G401 (cell line): ENCODE measurements at regions not wholly inside any gene's neighbourhood (a gene's known extent, or its start where the extent isn't known, plus 50 kb on each side); places are given as distances from the start of the nearest gene placed in this dataset.

Source experiments
- DNase-seq: peaks from one replicate; pipeline ENCODE4 v3.0.0-alpha.2; 2015; ENCODE audit warnings: low spot score
- in situ Hi-C: cut with HindIII; loops from 2 replicates; pipeline ENCODE4 v1.10.0; 2016; ENCODE audit warnings: low sequenced_read_pairs, mixed read lengths

GRCh38 chr14:89012282-89013097, 188.0 kb downstream of the TTC8 start:
- in situ Hi-C loops, result no loop called here

GRCh38 chr14:89013098-89013504, 188.7 kb downstream of the TTC8 start:
- in situ Hi-C loops, result no loop called here

More at GRCh38 chr14:89012282-89013097, 188.0 kb downstream of the TTC8 start:
- no peak for DNase-seq

DNA sequence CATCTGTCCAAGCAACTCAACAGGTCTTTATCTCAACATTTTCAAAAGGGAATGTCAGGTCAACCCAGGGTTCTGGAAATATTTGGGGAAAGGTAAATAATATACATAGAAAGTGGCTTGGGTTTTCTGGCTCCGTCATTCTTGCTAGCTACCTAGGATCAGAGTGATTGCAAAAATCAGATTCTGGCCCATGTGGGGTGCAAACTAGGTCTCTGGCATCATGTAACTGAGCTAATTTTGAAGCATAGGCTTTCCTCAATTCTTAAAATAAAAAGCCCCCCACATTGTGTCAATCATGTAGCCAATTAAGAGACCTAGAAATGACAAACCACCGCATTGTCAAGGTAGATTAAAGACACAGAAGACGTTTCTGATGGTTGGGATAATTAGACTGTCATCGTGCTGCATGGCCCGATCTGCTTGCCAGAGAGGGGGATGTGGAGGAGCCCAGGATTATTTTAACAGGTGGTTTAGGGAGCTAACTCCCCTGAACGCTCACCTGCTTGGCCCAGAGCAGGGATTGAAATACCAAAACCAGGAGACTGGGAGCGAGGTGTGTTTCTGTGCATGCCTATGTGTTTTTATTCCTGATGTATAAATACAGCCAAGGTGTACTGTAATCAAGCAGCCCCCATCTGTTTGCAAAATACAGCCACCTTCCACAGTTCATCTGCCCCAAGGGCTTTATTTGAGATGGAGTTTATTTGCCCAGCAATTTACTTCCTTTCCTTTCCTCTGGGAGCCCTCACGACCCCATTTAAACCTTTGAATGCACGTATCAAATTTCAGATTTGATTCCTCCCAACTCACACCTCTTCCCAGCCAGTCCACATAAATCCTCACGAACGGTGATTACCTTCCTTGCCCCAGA, 189.5 kb downstream of the TTC8 start:
- in situ Hi-C loops, result no loop called here
- DNase-seq, result no peak

More at GRCh38 chr14:89013098-89013504, 188.7 kb downstream of the TTC8 start:
- no peak for DNase-seq

- no peak for DNase-seq
- in situ Hi-C loops, result no loop called here
Measured at GRCh38 chr14:89014569-89014850, 190.1 kb downstream of the TTC8 start.

DNA sequence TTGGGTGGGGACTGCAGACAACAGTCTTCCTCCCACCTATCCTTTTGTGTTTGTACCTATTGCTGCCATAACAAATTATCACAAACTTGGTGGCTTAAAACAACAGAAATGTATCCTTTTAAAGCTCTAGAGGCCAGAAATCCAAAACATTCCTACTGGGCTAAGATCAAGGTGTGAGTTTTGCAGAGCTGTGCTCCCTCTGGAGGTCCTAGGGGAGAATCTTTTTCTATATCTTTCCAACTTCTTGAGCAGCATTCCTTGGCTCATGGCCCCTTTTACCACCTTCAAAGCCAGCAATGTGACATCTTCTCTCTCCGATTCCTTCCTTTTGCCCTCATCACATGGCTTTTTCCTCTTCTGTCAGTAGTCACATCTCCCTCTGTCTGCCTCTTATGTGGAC, 190.6 kb downstream of the TTC8 start:
- in situ Hi-C loops, result no loop called here
- DNase-seq, result no peak

DNA sequence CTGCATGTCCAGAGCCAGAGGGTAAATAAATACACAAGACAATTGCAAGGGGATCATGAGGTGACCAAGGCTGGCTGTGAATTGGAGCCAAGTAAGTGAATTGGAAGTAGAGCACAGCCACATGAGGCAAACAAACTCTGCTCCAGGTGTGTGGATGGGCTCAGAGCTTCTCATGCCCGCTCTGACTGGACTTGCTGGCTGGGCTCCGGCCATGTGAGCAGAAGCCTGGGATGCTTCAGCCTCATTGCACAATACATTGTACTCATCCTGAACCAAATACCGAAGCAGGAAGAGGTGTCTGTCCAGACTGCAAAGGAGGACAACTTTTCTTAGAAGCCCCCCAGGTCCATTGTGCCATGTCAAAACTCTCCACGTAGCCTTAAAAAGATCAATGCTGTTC, 193.0 kb downstream of the TTC8 start:
- in situ Hi-C loops, result no loop called here
- no peak for DNase-seq

DNA sequence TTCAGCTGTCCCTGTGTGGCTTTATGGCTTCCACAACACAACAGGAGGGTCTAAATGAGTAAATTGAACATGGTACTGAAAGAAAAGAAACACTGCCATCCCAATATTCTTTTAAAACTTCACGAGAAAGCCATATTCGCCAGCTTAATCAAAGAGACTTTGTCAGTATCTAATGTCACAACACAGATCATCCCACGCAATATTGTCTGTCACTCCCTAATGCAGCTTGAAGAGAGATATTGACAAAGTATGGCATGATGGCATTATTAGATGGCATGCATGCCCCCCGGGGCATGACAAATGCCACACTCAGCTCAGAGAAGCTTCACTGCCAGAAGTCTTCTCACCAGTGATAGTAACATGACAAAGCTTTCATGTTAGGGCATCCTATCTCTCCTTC, 197.8 kb downstream of the TTC8 start:
- in situ Hi-C loops, result no loop called here
- DNase-seq, result no peak

- in situ Hi-C loops, result no loop called here
Measured at GRCh38 chr14:89024691-89025090, 200.2 kb downstream of the TTC8 start.

DNA sequence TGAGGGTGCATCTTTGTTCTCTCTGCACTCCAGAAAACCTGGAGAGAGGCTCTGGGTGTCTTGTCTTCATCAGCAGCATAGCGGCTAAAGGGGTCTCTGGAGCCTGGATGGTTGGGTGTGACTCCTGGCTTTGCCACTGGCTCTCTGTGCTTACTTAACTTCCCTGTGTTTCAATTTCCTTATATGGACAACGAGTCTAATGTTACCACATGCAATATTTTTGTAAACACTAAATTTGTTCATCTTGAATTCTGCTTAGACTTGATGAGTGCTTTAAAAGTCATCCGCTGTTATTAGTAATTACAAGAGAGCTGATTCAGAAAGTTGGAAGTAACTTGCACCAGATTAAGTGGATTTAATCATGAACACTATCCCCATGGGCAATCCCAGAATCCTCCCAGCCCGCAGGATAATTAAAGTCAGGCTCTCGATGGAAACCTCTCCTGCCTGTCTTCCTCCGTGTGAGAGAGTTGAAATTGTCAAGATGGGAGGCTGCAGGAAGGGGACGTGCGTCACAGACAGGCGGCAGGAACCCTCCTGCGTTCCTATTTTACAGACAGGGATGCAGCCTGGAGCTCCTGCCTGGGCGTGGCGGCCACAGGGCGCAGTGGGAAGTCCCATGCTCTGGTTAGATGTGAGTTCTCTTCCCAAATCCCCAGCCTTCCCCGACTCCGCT, 201.2 kb downstream of the TTC8 start:
- DNase-seq, result no peak
- in situ Hi-C loops, result no loop called here

More at GRCh38 chr14:89024691-89025090, 200.2 kb downstream of the TTC8 start:
- no peak for DNase-seq

DNA sequence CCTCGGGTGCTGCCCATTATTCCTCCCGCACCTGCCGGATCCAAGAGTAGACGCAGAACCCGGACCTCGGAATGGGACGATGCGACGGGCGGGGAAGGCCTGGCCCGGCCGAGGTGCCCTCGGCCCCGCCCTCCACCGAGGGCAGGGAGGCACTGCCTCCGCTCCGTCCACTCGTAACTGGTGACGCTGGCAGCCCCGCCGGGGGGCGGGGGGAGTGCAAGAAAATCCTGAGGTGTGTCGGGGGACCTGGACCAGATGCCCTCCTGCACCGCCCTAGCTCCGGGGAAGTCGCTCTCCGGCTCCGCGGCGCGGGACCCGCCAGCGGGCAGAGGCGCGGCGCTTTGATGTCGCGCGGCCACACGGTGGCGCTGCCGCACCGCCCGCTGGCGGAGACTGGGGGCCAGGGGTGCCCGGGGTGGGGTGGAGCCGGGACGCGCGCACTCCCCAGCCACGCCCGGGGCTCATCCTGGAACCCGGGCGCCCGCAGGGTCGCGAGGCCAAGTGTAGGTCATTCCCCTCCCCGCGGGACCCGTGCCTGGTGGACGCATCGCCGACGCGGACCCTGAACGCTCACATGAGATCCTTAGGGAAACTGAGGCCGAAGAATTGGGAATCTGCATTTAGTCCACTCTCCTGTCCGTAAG, 202.8 kb downstream of the TTC8 start:
- in situ Hi-C loops, result no loop called here
- DNase-seq, result peak; percentile 62

DNA sequence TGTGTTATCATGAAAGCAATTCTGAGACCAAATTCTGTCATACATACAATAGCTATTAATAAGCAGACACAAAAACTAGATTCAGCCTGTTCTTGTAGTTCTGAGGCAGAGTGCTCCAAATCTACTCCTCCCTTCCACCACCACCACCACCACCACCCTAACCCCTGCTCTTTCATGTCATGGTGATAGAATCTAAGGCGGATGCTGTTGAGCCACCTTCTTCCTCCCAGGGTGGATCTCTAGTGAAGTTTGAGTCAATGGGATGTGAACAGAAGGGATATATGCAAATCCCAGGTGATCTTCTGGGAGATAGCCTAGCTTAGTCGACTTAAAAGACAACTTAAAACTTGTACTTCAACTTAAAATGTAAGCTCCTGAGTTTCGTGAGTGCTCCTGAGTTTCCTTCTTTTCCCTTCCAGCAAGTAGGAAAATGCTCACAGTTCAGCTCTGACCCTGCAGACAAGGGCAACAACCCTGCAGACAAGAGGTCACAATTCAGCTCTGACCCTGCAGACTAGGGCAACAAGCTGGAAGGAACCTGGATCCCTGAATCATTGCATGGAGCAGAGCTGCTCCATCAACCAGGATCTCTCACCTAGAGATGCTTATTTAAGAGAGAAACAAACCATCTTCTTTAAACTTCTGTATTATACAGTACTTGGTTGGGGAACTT, 204.1 kb downstream of the TTC8 start:
- in situ Hi-C loops, result no loop called here
- DNase-seq, result no peak

DNA sequence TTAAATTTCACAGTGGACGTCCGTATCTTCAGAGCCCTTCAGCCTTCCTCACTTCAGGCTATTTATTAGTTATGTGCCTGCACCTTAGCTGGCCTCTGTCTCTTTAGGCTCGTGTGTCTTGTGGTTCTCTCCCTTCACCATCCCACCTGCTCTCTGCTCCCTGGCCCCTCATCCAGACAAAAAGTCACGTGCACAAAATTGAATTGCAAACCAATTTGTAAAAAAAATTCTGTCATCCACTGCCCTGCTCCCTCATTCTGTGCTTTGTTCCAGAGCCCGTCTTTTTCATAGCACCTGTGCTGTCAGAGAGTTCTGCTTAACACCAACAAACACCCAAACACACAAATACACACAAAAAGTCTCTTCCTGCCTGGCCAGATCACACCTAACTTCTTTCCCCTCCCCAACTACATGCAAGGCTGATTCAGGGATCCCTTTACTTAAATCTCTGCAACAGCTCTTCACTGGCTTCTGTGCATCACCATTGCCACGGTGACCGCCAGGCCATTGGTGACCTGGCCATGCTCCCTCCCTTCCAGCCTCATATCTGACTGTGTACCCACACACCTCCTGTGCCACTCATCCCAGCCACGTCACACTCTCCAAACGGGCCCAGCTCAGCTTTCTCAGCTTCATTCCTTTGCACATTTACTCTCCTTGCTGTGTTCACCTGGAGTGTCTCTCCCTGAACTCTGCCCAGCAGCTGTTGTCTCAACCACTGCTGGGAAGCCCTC, 205.7 kb downstream of the TTC8 start:
- DNase-seq, result no peak
- in situ Hi-C loops, result no loop called here

DNA sequence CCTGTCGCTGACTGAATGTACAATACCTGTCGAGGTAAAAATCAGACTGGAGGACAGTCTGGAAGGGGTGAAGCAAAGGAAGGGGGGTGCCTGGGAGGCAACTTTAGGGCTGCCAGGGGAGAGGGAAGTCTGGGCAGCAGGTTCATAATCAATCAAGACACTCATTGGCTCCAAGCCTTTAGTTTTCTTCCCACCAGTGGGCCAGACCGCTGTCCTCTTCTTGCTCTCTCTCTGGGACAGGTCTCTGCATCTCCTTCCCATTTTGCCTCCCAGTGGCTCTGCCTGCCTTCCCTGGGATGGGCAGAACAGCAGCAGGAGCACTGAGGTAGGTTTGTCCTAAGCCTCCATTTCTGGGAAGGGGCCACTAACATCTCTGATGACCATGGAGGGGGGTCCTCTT, 206.5 kb downstream of the TTC8 start:
- no peak for DNase-seq
- in situ Hi-C loops, result no loop called here

DNA sequence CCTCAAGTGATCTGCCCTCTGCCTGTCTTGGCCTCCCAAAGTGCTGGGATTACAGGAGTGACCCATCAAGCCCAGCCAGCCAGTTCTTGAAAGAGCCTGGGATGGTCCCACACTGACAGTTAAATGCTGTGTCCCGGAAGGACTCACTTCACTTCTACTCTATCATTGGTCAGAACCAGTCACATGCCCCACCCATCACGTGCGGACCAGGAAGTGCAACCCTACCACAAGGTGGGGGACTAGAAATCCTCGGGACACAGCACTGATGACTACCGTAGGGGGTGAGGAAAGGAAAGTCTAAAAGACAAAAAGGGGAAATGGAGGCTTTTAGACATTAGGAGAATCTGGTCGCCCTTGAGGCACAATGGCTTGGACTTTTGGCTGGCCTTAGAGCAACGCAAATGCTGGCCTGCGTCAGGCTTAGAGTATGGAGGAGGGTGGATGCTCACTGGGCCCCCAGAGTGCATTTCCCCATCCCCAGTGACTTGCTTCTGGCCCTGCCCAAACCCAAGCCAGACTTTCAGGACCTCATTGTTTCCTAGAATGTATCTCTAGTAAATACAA, 207.7 kb downstream of the TTC8 start:
- in situ Hi-C loops, result no loop called here

GRCh38 chr14:89033756-89034155, 209.3 kb downstream of the TTC8 start:
- in situ Hi-C loops, result no loop called here
- DNase-seq, result no peak

More for the DNA sequence above, 207.7 kb downstream of the TTC8 start:
- DNase-seq, result no peak

- in situ Hi-C loops, result no loop called here
- no peak for DNase-seq
Measured at GRCh38 chr14:89036371-89036770, 211.9 kb downstream of the TTC8 start.

DNA sequence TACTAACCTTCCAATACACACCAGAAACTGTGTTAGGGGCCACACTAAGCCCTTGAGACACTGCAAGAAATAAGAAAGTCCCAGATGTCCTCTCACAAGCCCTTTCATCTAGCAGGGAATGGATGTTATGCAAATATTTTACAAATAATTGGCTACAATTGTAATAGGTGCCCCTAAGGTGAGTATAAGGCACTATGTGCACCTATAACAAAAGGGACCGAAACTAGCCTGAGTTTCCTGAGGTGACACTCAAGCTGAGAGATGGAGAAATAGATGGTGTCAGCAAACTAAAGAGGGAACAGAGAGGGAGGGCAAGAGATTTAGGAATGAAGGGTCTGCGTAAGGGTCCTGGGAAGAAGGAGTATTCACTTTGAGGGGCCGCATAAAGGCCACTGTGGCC, 212.6 kb downstream of the TTC8 start:
- in situ Hi-C loops, result no loop called here
- DNase-seq, result no peak

DNA sequence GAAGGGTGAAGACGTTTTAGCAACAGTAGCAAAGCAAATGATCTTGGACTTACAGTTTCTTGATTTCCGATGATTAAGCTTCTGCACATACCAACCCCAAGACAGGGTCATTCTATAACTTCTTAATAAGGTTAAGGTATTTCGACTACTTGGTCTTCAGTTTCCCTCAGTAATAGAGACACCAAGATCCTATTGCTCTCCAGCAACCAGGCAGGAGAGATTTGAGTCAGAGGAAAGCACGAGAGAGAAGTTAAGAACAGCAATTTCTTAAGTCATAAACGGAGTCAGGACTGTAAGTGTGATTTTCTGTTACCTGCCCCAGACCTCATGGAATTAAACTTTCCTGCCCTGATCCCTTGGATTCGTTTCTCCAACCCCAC, 215.6 kb downstream of the TTC8 start:
- in situ Hi-C loops, result no loop called here
- DNase-seq, result no peak
